ENCODE measurements at regions not wholly inside any gene's neighbourhood (a gene's known extent, or its start where the extent isn't known, plus 50 kb on each side); places are given as distances from the start of the nearest gene placed in this dataset.

GRCh38 chr21:25304611-25305010 is 302.7 kb downstream of the MRPL39 start:
- TF ChIP-seq, protein P1, sequence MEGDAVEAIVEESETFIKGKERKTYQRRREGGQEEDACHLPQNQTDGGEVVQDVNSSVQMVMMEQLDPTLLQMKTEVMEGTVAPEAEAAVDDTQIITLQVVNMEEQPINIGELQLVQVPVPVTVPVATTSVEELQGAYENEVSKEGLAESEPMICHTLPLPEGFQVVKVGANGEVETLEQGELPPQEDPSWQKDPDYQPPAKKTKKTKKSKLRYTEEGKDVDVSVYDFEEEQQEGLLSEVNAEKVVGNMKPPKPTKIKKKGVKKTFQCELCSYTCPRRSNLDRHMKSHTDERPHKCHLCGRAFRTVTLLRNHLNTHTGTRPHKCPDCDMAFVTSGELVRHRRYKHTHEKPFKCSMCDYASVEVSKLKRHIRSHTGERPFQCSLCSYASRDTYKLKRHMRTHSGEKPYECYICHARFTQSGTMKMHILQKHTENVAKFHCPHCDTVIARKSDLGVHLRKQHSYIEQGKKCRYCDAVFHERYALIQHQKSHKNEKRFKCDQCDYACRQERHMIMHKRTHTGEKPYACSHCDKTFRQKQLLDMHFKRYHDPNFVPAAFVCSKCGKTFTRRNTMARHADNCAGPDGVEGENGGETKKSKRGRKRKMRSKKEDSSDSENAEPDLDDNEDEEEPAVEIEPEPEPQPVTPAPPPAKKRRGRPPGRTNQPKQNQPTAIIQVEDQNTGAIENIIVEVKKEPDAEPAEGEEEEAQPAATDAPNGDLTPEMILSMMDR (conservative IDR thresholded peaks at IDR 0.05; ENCODE audit: low read length): no peak
- no peak for TF ChIP-seq EZH2phosphoT487 (IDR thresholded peaks at IDR 0.05; ENCODE audit: borderline replicate concordance)

All from Loucy (cell line).